Suppressor macrophage treated with lipopolysaccharide for 4 hours (primary cell): ENCODE measurements at regions not wholly inside any gene's neighbourhood (a gene's known extent, or its start where the extent isn't known, plus 50 kb on each side); places are given as distances from the start of the nearest gene placed in this dataset.
"Not testable (repeated sequence)": the region's sequence is repeated elsewhere in the genome, so short reads cannot be mapped to it uniquely, and the experiment has no call there.

Experiments
- DNase-seq: peaks from one replicate; pipeline ENCODE4 v3.0.0-alpha.2; 2020

GRCh38 chr3:173342679-173343078 lies 54.9 kb upstream of the NLGN1 start:
- no peak for DNase-seq

DNA sequence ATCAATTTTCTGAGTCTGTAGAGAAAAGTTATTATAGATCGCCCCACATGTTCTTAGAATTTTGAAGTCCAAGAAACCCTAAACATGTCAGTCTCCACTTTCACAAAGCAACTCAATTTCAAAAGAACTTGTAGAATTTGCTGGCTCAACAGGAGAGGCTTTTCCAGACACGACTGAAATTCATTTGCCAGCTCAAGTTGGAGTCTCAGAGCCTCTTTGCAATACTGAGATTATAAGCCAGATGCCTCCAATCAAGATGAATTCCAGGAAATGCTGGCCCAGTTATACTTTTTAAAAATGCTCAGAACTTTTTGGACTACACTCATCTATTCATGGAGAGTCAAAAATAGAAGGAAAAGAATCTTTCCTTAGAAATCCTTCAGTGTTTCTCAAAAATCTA lies 56.9 kb upstream of the NLGN1 start:
- DNase-seq, result no peak

DNA sequence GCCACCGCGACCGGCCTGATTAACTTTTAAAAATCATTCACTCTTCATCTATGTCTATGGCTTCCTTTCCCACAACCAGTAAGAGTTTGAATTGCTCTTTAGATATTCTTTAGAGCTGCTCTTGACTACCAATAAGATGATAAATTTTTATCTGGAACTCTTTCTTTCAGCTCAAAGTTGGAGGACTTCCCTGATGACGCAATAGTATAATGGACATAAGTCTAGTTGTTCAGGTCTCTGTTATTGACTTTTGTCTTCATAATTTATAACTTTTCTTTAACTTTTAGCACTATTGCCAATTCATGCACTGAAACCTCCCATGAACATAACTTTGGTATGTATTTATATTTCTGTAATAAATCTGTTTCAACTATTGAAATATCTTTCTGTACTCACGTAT lies 61.3 kb upstream of the NLGN1 start:
- DNase-seq, result no peak

DNA sequence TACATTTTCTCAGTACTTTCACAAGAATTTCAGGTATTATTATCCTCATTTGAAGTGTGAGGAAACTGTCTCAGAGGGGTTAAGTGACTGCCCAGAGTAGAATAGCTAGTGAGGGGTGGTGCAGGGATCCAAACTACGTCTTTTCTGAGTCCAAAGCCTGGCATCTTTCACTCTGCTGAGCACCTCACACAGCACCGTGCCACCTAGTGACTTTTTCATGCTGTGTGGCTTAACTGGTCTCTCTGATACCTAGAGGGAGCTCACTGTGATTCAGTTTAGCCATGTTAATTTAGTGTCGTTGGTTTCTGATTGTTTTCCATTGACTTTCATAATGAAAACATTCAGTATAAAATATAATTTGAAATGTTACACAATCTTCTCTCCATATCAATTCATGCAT lies 91.4 kb upstream of the NLGN1 start:
- DNase-seq, result no peak

DNA sequence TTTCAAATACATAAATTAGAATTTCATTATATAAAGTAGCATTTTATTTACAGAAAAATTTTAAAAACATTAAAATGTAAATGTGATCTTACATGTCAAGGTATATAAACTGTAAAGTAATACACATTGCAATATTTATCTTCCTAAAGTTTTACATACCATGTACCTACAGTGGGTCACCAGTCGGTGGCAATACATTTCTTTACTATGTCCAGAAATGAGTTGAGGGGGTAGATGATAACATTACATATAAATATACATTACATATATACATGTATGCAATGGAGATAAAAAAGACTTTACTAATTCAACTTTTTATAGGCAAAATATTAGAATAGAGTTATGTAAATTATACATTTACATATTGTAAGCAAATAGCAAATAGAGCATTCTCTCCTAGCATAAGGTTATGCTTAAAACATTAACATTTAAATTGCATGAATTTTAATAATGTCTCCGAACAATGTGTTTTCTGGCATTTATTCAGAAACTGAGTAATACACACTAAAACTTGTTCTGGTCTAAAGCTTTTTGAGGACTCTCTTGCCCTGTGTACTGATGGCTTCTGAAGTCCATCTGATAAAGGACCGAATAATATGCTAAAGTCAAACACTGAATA lies 93.3 kb upstream of the NLGN1 start:
- DNase-seq, result no peak

- no peak for DNase-seq
Observed at GRCh38 chr3:173301647-173302046, 95.9 kb upstream of the NLGN1 start.

- DNase-seq, result no peak
Observed at GRCh38 chr3:173289072-173289471, 108.5 kb upstream of the NLGN1 start.

- DNase-seq, result no peak
Observed at GRCh38 chr3:173287361-173287760, 110.2 kb upstream of the NLGN1 start.

DNA sequence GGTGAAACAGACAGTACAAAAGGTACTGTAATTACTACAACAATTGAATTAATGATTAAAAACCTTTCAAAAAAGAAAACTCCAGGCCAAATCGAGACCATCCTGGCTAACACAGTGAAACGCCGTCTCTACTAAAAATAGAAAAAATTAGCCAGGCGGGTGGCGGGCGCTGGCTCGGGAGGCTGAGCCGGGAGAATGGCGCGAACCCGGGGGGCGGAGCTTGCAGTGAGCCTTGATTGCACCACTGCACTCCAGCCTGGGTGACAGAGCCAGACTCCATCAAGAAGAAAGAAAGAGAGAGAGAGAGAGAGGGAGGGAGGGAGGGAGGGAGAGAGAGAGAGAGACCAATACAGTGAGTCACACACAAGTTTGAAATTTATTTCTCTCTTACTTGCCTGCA lies 111.0 kb upstream of the NLGN1 start:
- DNase-seq, result not testable (repeated sequence)

- DNase-seq, result no peak
Observed at GRCh38 chr3:173284301-173284700, 113.2 kb upstream of the NLGN1 start.

GRCh38 chr3:173275740-173276139 lies 121.8 kb upstream of the NLGN1 start:
- DNase-seq, result no peak

- DNase-seq, result no peak
Observed at GRCh38 chr3:173273838-173274237, 123.7 kb upstream of the NLGN1 start.

DNA sequence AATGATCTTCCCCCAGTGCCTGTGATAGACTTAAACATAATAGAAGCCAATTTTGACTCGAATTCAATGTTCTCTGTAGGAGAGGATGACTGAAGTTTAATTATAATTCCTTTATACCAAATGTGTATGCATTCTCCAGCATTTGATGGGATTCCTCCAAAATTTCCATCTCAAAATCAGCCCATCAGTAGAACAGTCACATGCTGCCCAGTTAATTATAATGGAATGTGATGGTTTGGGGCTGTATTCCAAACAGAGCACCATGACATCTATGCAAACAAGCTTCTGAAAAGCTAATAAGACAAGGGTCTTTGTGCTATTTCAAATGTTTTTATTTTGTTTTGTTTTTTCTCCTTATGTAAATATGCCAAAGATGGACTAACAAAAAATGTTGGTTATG lies 127.7 kb upstream of the SPATA16 start:
- DNase-seq, result no peak

DNA sequence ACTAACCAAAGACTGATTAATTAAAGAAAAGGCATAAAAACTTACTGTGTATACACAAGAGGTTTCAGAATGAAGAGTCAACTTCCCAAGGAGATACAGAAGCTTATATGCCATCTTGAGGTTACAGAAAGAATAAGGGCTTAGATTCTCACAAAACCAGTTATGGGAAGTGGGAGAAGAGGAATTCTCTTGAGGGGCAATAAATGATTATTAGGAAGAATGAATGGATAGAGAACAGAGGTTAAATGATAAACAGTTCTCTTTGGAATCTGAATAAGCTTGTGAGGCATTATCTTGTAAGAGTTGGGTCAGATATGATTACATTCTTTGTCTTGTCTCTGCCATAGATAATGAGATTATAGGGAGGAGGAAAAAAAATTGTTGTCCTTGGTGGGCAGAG lies 126.7 kb upstream of the SPATA16 start:
- DNase-seq, result no peak

DNA sequence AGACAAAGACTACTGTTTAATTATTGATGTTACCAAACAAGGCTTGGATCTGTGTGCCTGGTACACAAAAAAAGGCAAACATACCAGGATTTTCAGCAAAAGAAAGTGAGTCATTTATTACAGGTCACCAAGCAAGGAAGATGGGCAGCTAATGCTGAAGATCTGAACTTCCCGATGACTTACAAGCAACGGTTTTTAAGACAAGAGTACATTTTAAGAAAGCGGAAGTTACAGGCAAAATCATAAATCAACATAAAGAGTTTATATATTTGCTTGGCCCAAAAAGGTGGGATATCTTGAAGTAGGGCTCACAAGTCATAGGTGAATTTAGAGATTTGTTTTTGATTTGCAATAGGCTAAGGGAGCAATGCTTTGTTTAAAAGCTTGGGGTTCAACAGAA lies 125.4 kb upstream of the SPATA16 start:
- no peak for DNase-seq

- no peak for DNase-seq
Observed at GRCh38 chr3:173258697-173259096, 117.7 kb upstream of the SPATA16 start.

DNA sequence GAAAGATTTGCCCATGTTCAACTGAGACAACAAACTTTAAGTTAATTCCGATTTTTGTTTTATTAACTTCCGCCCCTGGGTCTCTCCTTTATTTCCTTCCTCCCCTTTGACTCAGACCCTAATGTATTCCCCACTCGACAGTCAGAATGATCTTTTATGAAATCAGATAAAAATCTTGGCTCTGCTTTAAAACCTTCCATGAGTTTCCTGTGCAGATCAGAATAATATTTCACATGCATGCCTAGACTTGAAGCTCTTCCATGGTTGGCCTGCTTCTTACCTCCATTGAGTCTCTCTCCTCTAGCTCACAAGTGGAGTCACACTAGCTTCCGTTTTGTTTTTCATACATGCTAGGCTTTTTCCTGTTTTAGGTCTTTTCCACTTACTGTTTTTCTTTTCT lies 116.8 kb upstream of the SPATA16 start:
- DNase-seq, result no peak

DNA sequence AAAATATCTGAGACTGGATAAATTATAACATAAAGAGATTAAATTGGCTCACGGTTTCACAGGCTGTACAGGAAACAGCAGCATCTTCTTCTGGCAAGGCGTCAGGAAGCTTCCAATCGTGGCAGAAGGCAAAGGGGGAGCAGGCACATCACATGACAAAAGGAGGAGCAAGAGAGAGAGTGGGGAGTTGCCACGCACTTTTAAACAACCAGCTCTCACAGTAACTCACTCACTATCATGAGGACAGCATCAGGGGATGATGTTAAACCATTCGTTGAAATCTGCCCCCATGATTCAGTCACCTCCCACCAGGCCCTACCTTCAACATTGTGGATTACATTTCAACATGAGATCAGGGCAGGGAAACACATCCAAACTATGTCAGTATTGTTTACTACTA lies 114.5 kb upstream of the SPATA16 start:
- no peak for DNase-seq

DNA sequence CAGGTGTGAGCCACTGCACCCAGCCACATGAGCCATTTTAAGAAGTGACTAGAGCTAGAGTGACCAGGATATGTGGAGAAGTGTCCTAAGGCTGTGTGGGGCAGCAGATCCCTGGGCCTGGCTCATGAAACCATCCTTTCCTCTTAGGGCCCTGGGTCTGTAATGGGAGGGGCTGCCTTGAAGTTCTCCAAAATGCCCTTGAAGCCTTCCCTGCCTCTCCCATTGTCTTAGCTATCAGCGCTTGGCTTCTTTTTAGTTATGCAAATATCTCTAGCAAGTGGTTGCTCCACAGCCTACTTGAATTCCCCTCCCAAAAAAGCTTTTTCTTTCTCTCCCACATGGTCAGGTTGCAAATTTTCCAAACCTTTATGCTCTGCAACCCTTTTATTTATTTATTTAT lies 112.4 kb upstream of the SPATA16 start:
- DNase-seq, result no peak

- no peak for DNase-seq
Observed at GRCh38 chr3:173249457-173249856, 108.4 kb upstream of the SPATA16 start.

GRCh38 chr3:173241727-173242126 lies 100.7 kb upstream of the SPATA16 start:
- DNase-seq, result no peak

GRCh38 chr3:173238091-173238490 lies 97.1 kb upstream of the SPATA16 start:
- DNase-seq, result peak; percentile 9

DNA sequence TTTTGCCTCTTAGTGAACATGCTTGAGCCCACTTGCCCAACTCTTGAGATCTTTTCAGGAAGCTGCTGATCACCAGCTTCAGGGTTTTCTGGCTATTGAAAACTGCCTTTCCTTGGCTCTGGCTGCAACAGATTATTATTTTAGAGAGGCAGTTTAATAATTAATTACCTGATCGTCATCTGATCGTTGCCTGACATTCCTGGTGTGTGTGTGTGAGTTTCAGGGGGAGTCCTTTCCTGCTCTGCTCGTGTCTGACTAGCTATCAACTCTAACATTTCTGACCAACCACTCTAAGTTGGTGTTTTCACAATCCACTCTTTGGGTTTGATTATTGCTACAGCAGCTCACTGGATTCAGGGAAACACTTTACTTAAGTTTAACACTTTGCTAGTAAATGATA lies 84.3 kb upstream of the SPATA16 start:
- DNase-seq, result no peak

- no peak for DNase-seq
Observed at GRCh38 chr3:173221010-173221409, 80.0 kb upstream of the SPATA16 start.

- no peak for DNase-seq
Observed at GRCh38 chr3:173217127-173217526, 76.1 kb upstream of the SPATA16 start.

DNA sequence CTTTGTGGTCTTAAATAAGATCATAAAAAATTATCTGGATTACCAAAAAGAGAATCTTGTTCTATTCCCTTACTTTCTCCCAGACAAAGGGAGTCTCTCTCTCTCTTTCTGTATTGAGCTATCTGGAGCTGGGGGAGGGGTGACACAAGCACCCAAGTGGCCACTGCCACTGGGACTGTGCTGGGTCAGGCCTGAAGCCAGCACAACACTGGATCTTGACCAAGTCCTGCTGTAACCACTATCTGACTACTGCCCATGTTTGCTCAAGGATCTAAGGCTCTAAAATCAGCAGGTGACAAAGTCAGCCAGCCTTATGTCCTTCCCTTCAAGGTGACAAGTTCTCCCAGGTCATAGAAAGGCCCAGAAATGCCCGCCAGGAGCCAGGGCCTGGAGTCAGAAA lies 75.0 kb upstream of the SPATA16 start:
- DNase-seq, result no peak
